Right ventricle myocardium superior (tissue), 1 donor: ENCODE measurements at regions not wholly inside any gene's neighbourhood (a gene's known extent, or its start where the extent isn't known, plus 50 kb on each side); places are given as distances from the start of the nearest gene placed in this dataset.

Experiments
- ATAC-seq: fragments of 200-7000 bp; cut with Tn5 transposase; one replicate; pipeline ENCODE4 v1.9.1; 2020; ENCODE audit warnings: mild to moderate bottlenecking; ENCODE audit not compliant: poor library complexity
- DNase-seq: peaks from one replicate; pipeline ENCODE4 v3.0.0-alpha.2; 2020
- intact Hi-C: fragments of 100-400 bp; cut with DNase I; formaldehyde crosslinking; loops from one replicate; pipeline ENCODE4 v1.11.2; 2022
- donor health status: DM: no; HTN: yes; CAD: no; lungs with severe emphysema.

- no peak for DNase-seq
- ATAC-seq: peak; percentile 79
These were observed 472.8 kb downstream of the CCDC171 start for GRCh38 chr9:16025627-16026026.

GRCh38 chr9:16026886-16027285, 474.0 kb downstream of the CCDC171 start:
- intact Hi-C loops: no loop called here
- no peak for ATAC-seq
- DNase-seq: no peak

More at GRCh38 chr9:16025627-16026026, 472.8 kb downstream of the CCDC171 start:
- intact Hi-C loops: no loop called here

GRCh38 chr9:16028548-16028947, 475.7 kb downstream of the CCDC171 start:
- ATAC-seq (no peak), DNase-seq (no peak)
- intact Hi-C loops: no loop called here

- intact Hi-C loops: no loop called here
- DNase-seq (no peak), ATAC-seq (no peak)
These were observed 476.3 kb downstream of the CCDC171 start for GRCh38 chr9:16029046-16029615.

- ATAC-seq (no peak), DNase-seq (no peak)
- intact Hi-C loops: no loop called here
These were observed 477.0 kb downstream of the CCDC171 start for GRCh38 chr9:16029796-16030363.

- intact Hi-C loops: no loop called here
- DNase-seq: no peak
- ATAC-seq: no peak
These were observed 477.8 kb downstream of the CCDC171 start for GRCh38 chr9:16030528-16031185.

GRCh38 chr9:16031486-16031885, 478.6 kb downstream of the CCDC171 start:
- intact Hi-C loops: no loop called here
- DNase-seq: no peak
- no peak for ATAC-seq

- no peak for ATAC-seq
- intact Hi-C loops: no loop called here
- no peak for DNase-seq
These were observed 479.1 kb downstream of the CCDC171 start for GRCh38 chr9:16031971-16032370.

GRCh38 chr9:16032799-16033198, 480.0 kb downstream of the CCDC171 start:
- no peak for DNase-seq
- no peak for ATAC-seq
- intact Hi-C loops: no loop called here

GRCh38 chr9:16033253-16033652, 480.4 kb downstream of the CCDC171 start:
- DNase-seq (no peak), ATAC-seq (no peak)
- intact Hi-C loops: no loop called here

- intact Hi-C loops: no loop called here
- DNase-seq (no peak), ATAC-seq (no peak)
These were observed 481.3 kb downstream of the CCDC171 start for GRCh38 chr9:16033921-16034691.

- DNase-seq (no peak), ATAC-seq (peak; percentile 31)
- intact Hi-C loops: no loop called here
These were observed 486.6 kb downstream of the CCDC171 start for GRCh38 chr9:16039218-16039987.

- ATAC-seq: no peak
- intact Hi-C loops: no loop called here
- no peak for DNase-seq
These were observed 487.3 kb downstream of the CCDC171 start for GRCh38 chr9:16039988-16040761.

GRCh38 chr9:16043756-16044578, 491.1 kb downstream of the CCDC171 start:
- intact Hi-C loops: no loop called here
- ATAC-seq (no peak), DNase-seq (no peak)

- ATAC-seq: no peak
- intact Hi-C loops: no loop called here
These were observed 491.7 kb downstream of the CCDC171 start for GRCh38 chr9:16044579-16044881.

GRCh38 chr9:16045651-16046280, 492.9 kb downstream of the CCDC171 start:
- intact Hi-C loops: no loop called here
- DNase-seq (no peak), ATAC-seq (no peak)

More at GRCh38 chr9:16044579-16044881, 491.7 kb downstream of the CCDC171 start:
- no peak for DNase-seq

GRCh38 chr9:16046713-16047112, 493.9 kb downstream of the CCDC171 start:
- DNase-seq (no peak), ATAC-seq (no peak)
- intact Hi-C loops: no loop called here
